VCaP (cell line): ENCODE measurements at regions not wholly inside any gene's neighbourhood (a gene's known extent, or its start where the extent isn't known, plus 50 kb on each side); places are given as distances from the start of the nearest gene placed in this dataset.

Experiments
- H3K27ac ChIP-seq: fragments of 450-650 bp; 2 replicates; pipeline ENCODE4 v1.5.1; 2017
- CTCF ChIP-seq: fragments of 450-650 bp; conservative IDR thresholded peaks from 2 replicates; pipeline ENCODE4 v1.5.1; 2017; ENCODE audit warnings: mild to moderate bottlenecking, moderate library complexity

- no peak overlapping the region for H3K27ac ChIP-seq
- TF ChIP-seq CTCF, result no peak
Observed at GRCh38 chr22:44408829-44409192, 89.2 kb downstream of the RTL6 start.

GRCh38 chr22:44407987-44408828, 89.8 kb downstream of the RTL6 start:
- TF ChIP-seq CTCF, result no peak
- no peak overlapping the region for H3K27ac ChIP-seq

GRCh38 chr22:44407171-44407986, 90.7 kb downstream of the RTL6 start:
- no peak for TF ChIP-seq CTCF
- no peak overlapping the region for H3K27ac ChIP-seq

- TF ChIP-seq CTCF, result no peak
- no peak overlapping the region for H3K27ac ChIP-seq
Observed at GRCh38 chr22:44406341-44407170, 91.5 kb downstream of the RTL6 start.

- H3K27ac ChIP-seq, result no peak overlapping the region
- no peak for TF ChIP-seq CTCF
Observed at GRCh38 chr22:44405661-44406060, 92.4 kb downstream of the RTL6 start.

GRCh38 chr22:44404341-44405020, 91.7 kb upstream of the SHISAL1 start:
- TF ChIP-seq CTCF, result no peak
- H3K27ac ChIP-seq, result no peak overlapping the region
